ENCODE measurements at regions not wholly inside any gene's neighbourhood (a gene's known extent, or its start where the extent isn't known, plus 50 kb on each side); places are given as distances from the start of the nearest gene placed in this dataset.

DNA sequence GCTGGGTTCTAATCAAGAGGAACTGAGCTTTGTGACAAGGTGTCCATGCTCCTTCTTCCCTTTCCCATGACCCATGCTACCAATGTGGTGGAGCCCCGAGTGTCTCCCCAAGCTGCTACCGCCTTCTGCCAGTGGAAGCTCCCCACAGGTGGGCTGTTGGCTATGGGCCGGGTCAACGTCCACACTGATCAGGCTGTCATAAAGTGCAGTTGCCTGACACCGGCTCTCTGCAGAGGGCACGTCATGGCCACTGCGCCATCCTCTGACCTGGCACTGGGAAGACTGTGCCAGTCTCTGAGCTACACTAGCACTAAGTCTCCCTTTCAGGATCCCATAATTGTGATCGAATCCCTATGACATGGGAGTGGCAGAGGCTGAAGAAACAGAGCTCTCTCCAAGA is 192.3 kb downstream of the USP12 start:
- TF ChIP-seq YY1 (IDR thresholded peaks at IDR 0.05; ENCODE audit: insufficient read depth, insufficient read length) = no peak
- TF ChIP-seq SUZ12 (IDR thresholded peaks at IDR 0.05; ENCODE audit: extremely low read depth, insufficient read depth, insufficient read length) = no peak
- no peak for TF ChIP-seq ZNF274 (IDR thresholded peaks at IDR 0.05; ENCODE audit: low read depth, low read length)
